Left ventricle myocardium inferior (tissue), 1 donor: ENCODE measurements at regions not wholly inside any gene's neighbourhood (a gene's known extent, or its start where the extent isn't known, plus 50 kb on each side); places are given as distances from the start of the nearest gene placed in this dataset.

Source experiments
- DNase-seq: peaks from one replicate; pipeline ENCODE4 v3.0.0-alpha.2; 2020
- H3K27ac ChIP-seq: fragments of 200-600 bp; replicated peaks from 2 replicates; pipeline ENCODE4 v1.8.0; 2021
- H3K27me3 ChIP-seq: fragments of 200-600 bp; 2 replicates; pipeline ENCODE4 v1.8.0; 2021; ENCODE audit warnings: low read depth
- H3K36me3 ChIP-seq: fragments of 200-600 bp; 2 replicates; pipeline ENCODE4 v1.8.0; 2021
- H3K4me1 ChIP-seq: fragments of 200-600 bp; 2 replicates; pipeline ENCODE4 v1.8.0; 2021
- H3K4me3 ChIP-seq: fragments of 200-600 bp; 2 replicates; pipeline ENCODE4 v1.8.0; 2021; ENCODE audit warnings: mild to moderate bottlenecking, moderate library complexity
- H3K9me3 ChIP-seq: fragments of 200-600 bp; replicated peaks from 2 replicates; pipeline ENCODE4 v1.8.0; 2021
- intact Hi-C: fragments of 100-400 bp; cut with micrococcal nuclease; formaldehyde crosslinking; loops from one replicate; pipeline ENCODE4 v1.11.0; 2022
- TF ChIP-seq, protein P1 (sequence below): fragments of 200-600 bp; IDR thresholded peaks from 2 replicates; pipeline ENCODE4 v1.8.0; 2021; ENCODE audit warnings: antibody characterized with exemption, mild to moderate bottlenecking, borderline replicate concordance
- donor health status: DM: no; HTN: yes; CAD: no; lungs with severe emphysema.

- peaks cover 33% of the 10 kb centered on the region for H3K4me1 ChIP-seq
- no peak overlapping the region for H3K27ac ChIP-seq
- no peak for DNase-seq
- no peaks in the 10 kb centered on the region for H3K27me3 ChIP-seq
- TF ChIP-seq, protein P1, sequence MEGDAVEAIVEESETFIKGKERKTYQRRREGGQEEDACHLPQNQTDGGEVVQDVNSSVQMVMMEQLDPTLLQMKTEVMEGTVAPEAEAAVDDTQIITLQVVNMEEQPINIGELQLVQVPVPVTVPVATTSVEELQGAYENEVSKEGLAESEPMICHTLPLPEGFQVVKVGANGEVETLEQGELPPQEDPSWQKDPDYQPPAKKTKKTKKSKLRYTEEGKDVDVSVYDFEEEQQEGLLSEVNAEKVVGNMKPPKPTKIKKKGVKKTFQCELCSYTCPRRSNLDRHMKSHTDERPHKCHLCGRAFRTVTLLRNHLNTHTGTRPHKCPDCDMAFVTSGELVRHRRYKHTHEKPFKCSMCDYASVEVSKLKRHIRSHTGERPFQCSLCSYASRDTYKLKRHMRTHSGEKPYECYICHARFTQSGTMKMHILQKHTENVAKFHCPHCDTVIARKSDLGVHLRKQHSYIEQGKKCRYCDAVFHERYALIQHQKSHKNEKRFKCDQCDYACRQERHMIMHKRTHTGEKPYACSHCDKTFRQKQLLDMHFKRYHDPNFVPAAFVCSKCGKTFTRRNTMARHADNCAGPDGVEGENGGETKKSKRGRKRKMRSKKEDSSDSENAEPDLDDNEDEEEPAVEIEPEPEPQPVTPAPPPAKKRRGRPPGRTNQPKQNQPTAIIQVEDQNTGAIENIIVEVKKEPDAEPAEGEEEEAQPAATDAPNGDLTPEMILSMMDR = no peak
- H3K4me3 ChIP-seq = no peak overlapping the region
- H3K36me3 ChIP-seq = no peaks in the 10 kb centered on the region
- no peaks in the 10 kb centered on the region for H3K9me3 ChIP-seq
- intact Hi-C loops = no loop called here
Measured at GRCh38 chr17:13413001-13413400, 188.7 kb downstream of the HS3ST3A1 start.

DNA sequence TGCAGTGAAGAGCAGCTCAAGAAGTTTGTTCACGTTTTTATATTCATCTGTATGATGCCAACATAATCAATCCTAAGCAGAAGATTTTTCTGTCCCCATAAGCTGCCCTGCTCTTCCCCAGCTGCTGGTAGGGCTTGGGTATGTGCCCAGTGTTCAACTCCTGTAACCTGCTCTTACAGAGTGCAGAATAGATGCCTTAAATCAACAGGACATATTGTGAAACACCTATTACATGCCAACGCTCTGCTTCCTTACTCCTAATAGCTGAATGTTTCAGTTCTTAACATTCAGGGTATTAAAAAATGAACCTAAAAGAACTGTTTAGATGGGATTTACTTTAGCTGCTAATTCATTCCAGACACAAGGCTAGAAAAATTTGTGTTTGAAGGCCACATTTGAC is 190.9 kb downstream of the HS3ST3A1 start:
- DNase-seq = no peak
- no peaks in the 10 kb centered on the region for H3K9me3 ChIP-seq
- H3K27ac ChIP-seq = peak overlapping the region; percentile 36
- TF ChIP-seq, protein P1 = no peak
- no peak overlapping the region for H3K4me3 ChIP-seq
- H3K27me3 ChIP-seq = no peaks in the 10 kb centered on the region
- intact Hi-C loops = no loop called here
- no peaks in the 10 kb centered on the region for H3K36me3 ChIP-seq
- peaks cover 23% of the 10 kb centered on the region for H3K4me1 ChIP-seq

GRCh38 chr17:13410214-13410613 is 191.5 kb downstream of the HS3ST3A1 start:
- no peaks in the 10 kb centered on the region for H3K36me3 ChIP-seq
- no peaks in the 10 kb centered on the region for H3K9me3 ChIP-seq
- intact Hi-C loops = no loop called here
- no peaks in the 10 kb centered on the region for H3K27me3 ChIP-seq
- TF ChIP-seq, protein P1 = no peak
- peaks cover 27% of the 10 kb centered on the region for H3K4me1 ChIP-seq
- H3K4me3 ChIP-seq = no peak overlapping the region
- DNase-seq = no peak
- peak overlapping the region; percentile 36 for H3K27ac ChIP-seq

- Histone ChIP-seq H3K36me3 (no peaks in the 10 kb centered on the region), H3K4me3 (no peak overlapping the region), H3K27ac (no peak overlapping the region), H3K9me3 (no peaks in the 10 kb centered on the region), H3K4me1 (peaks cover 35% of the 10 kb centered on the region), H3K27me3 (no peaks in the 10 kb centered on the region)
- TF ChIP-seq, protein P1 = no peak
- DNase-seq = no peak
- intact Hi-C loops = no loop called here
Measured at GRCh38 chr17:13409455-13409854, 192.3 kb downstream of the HS3ST3A1 start.

- intact Hi-C loops = no loop called here
- Histone ChIP-seq H3K4me1 (peaks cover 44% of the 10 kb centered on the region), H3K36me3 (no peaks in the 10 kb centered on the region), H3K27me3 (no peaks in the 10 kb centered on the region), H3K27ac (no peak overlapping the region), H3K9me3 (no peaks in the 10 kb centered on the region), H3K4me3 (no peak overlapping the region)
- DNase-seq = no peak
- TF ChIP-seq, protein P1 = no peak
Measured at GRCh38 chr17:13407381-13407780, 194.3 kb downstream of the HS3ST3A1 start.

DNA sequence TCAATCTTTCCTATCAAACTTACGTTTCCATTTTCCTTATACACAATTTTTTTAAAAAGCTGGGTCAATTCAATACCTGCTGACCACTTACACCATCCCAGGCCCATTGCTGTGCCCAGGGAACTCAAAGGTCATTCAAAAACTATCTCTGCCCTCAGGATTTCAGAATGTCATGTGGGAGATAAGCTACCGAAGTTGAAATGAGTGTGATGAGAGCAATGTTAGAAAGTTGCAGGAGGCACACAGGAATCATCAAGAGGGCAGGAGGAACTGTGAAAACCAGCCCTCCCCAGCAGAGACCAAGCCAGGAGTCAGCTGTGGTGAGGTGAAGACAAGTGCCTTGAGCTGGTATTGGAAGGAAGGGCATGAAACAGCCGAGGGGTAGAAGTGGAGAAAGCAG is 195.9 kb downstream of the HS3ST3A1 start:
- no peak for DNase-seq
- TF ChIP-seq, protein P1 = no peak
- intact Hi-C loops = no loop called here
- Histone ChIP-seq H3K27me3 (no peaks in the 10 kb centered on the region), H3K9me3 (no peaks in the 10 kb centered on the region), H3K27ac (peak overlapping the region; percentile 58), H3K4me1 (peaks cover 36% of the 10 kb centered on the region), H3K36me3 (no peaks in the 10 kb centered on the region), H3K4me3 (no peak overlapping the region)
